Fibroblast of skin of left quadriceps (primary cell): ENCODE measurements at regions not wholly inside any gene's neighbourhood (a gene's known extent, or its start where the extent isn't known, plus 50 kb on each side); places are given as distances from the start of the nearest gene placed in this dataset.
A peak's percentile ranks its signal among the peaks of the same experiment; 100 is the strongest.

Experiments used
- DNase-seq, 2 experiments: peaks; one replicate each; pipeline ENCODE4 v3.0.0-alpha.2; 2013; ENCODE audit warnings: low read depth in 2 of 2

- DNase-seq = peak; percentile 74 to 81
These were observed 192.8 kb downstream of the LY86 start for GRCh38 chr6:6781172-6781872.

GRCh38 chr6:6781873-6782227, 193.3 kb downstream of the LY86 start:
- peak in 1 of 2 experiments; percentile 25 for DNase-seq

- DNase-seq = peak; percentile 53 to 57
These were observed 195.2 kb downstream of the LY86 start for GRCh38 chr6:6783721-6784120.

GRCh38 chr6:6784514-6785162, 196.1 kb downstream of the LY86 start:
- DNase-seq = no peak

- DNase-seq = no peak
These were observed 196.6 kb downstream of the LY86 start for GRCh38 chr6:6785163-6785521.

GRCh38 chr6:6788394-6789032, 200.0 kb downstream of the LY86 start:
- DNase-seq = no peak

GRCh38 chr6:6790393-6790792, 201.9 kb downstream of the LY86 start:
- no peak for DNase-seq

GRCh38 chr6:6790891-6791290, 202.4 kb downstream of the LY86 start:
- no peak for DNase-seq

GRCh38 chr6:6793388-6794250, 205.1 kb downstream of the LY86 start:
- DNase-seq = no peak

GRCh38 chr6:6795393-6795792, 206.9 kb downstream of the LY86 start:
- no peak for DNase-seq

GRCh38 chr6:6796818-6797217, 208.3 kb downstream of the LY86 start:
- no peak for DNase-seq

- no peak for DNase-seq
These were observed 209.9 kb downstream of the LY86 start for GRCh38 chr6:6798448-6798860.

GRCh38 chr6:6801005-6801335, 212.4 kb downstream of the LY86 start:
- DNase-seq = no peak

GRCh38 chr6:6801635-6802218, 213.2 kb downstream of the LY86 start:
- DNase-seq = no peak

- DNase-seq = no peak
These were observed 214.9 kb downstream of the LY86 start for GRCh38 chr6:6803180-6803977.

- no peak for DNase-seq
These were observed 216.5 kb downstream of the LY86 start for GRCh38 chr6:6804843-6805615.

- no peak for DNase-seq
These were observed 218.5 kb downstream of the LY86 start for GRCh38 chr6:6806844-6807518.

- no peak for DNase-seq
These were observed 219.8 kb downstream of the LY86 start for GRCh38 chr6:6808343-6808742.

GRCh38 chr6:6808915-6809314, 220.4 kb downstream of the LY86 start:
- DNase-seq = no peak

GRCh38 chr6:6810727-6811126, 222.2 kb downstream of the LY86 start:
- DNase-seq = no peak
